HG03521 (cell line): ENCODE measurements at regions not wholly inside any gene's neighbourhood (a gene's known extent, or its start where the extent isn't known, plus 50 kb on each side); places are given as distances from the start of the nearest gene placed in this dataset.
"Not testable (repeated sequence)": the region's sequence is repeated elsewhere in the genome, so short reads cannot be mapped to it uniquely, and the experiment has no call there.

Experiments used
- ATAC-seq: cut with Tn5 transposase; IDR thresholded peaks from one replicate; pipeline ENCODE4 v1.9.1; 2021; ENCODE audit warnings: mild to moderate bottlenecking, moderate library complexity; ENCODE audit not compliant: unreplicated experiment

GRCh38 chr9:16052757-16053530 lies 500.1 kb downstream of the CCDC171 start:
- no peak for ATAC-seq

- ATAC-seq = no peak
Observed at GRCh38 chr9:16057541-16057940, 504.7 kb downstream of the CCDC171 start.

GRCh38 chr9:16058131-16058549 lies 505.3 kb downstream of the CCDC171 start:
- no peak for ATAC-seq

GRCh38 chr9:16060436-16061129 lies 507.7 kb downstream of the CCDC171 start:
- no peak for ATAC-seq

- ATAC-seq = no peak
Observed at GRCh38 chr9:16062542-16063240, 509.8 kb downstream of the CCDC171 start.

GRCh38 chr9:16063241-16063591 lies 510.4 kb downstream of the CCDC171 start:
- no peak for ATAC-seq

- no peak for ATAC-seq
Observed at GRCh38 chr9:16064771-16065170, 511.9 kb downstream of the CCDC171 start.

GRCh38 chr9:16066201-16066600 lies 513.4 kb downstream of the CCDC171 start:
- not testable (repeated sequence) for ATAC-seq

GRCh38 chr9:16068476-16068875 lies 515.6 kb downstream of the CCDC171 start:
- no peak for ATAC-seq

GRCh38 chr9:16069249-16069648 lies 516.4 kb downstream of the CCDC171 start:
- no peak for ATAC-seq

GRCh38 chr9:16069671-16070454 lies 517.0 kb downstream of the CCDC171 start:
- no peak for ATAC-seq

GRCh38 chr9:16070455-16071145 lies 517.8 kb downstream of the CCDC171 start:
- ATAC-seq = no peak

GRCh38 chr9:16071400-16071799 lies 518.6 kb downstream of the CCDC171 start:
- ATAC-seq = no peak

GRCh38 chr9:16074963-16075362 lies 522.1 kb downstream of the CCDC171 start:
- no peak for ATAC-seq

GRCh38 chr9:16075696-16076095 lies 522.9 kb downstream of the CCDC171 start:
- no peak for ATAC-seq

GRCh38 chr9:16076511-16076910 lies 523.7 kb downstream of the CCDC171 start:
- no peak for ATAC-seq

GRCh38 chr9:16082796-16083195 lies 530.0 kb downstream of the CCDC171 start:
- no peak for ATAC-seq

- ATAC-seq = no peak
Observed at GRCh38 chr9:16085167-16085726, 532.4 kb downstream of the CCDC171 start.

- ATAC-seq = no peak
Observed at GRCh38 chr9:16090907-16091629, 538.2 kb downstream of the CCDC171 start.
